Testis (tissue), 2 donors: ENCODE measurements at regions not wholly inside any gene's neighbourhood (a gene's known extent, or its start where the extent isn't known, plus 50 kb on each side); places are given as distances from the start of the nearest gene placed in this dataset.
"Not testable (repeated sequence)": the region's sequence is repeated elsewhere in the genome, so short reads cannot be mapped to it uniquely, and the experiment has no call there.

Source experiments
- DNase-seq: peaks from one replicate; pipeline ENCODE4 v3.0.0-alpha.2; 2019
- H3K27ac ChIP-seq, 2 donors: fragments of 200-600 bp; sonication (generic); one replicate each; pipeline ENCODE4 v1.5.1; 2019
- H3K27me3 ChIP-seq: fragments of 200-600 bp; sonication (generic); one replicate; pipeline ENCODE4 v1.5.1; 2019
- H3K36me3 ChIP-seq: fragments of 200-600 bp; sonication (generic); one replicate; pipeline ENCODE4 v1.5.1; 2017; ENCODE audit warnings: low read depth; ENCODE audit errors: missing control alignments
- H3K4me1 ChIP-seq: fragments of 200-600 bp; sonication (generic); one replicate; pipeline ENCODE4 v1.5.1; 2019
- H3K4me3 ChIP-seq, 2 donors: fragments of 200-600 bp; sonication (generic); one replicate each; pipeline ENCODE4 v1.5.1; 2017 to 2019
- H3K9me3 ChIP-seq: fragments of 200-600 bp; sonication (generic); one replicate; pipeline ENCODE4 v1.5.1; 2017
- WGBS, 2 donors: methylation state at CpG; one replicate each; pipeline ENCODE4 v1.1.5; 2018; 5-methylcytosine and 5-hydroxymethylcytosine counted together
- intact Hi-C: fragments of 100-400 bp; cut with DNase I; formaldehyde crosslinking; loops from one replicate; pipeline ENCODE4 v1.15.1; 2023; ENCODE audit warnings: low total_unique reads

DNA sequence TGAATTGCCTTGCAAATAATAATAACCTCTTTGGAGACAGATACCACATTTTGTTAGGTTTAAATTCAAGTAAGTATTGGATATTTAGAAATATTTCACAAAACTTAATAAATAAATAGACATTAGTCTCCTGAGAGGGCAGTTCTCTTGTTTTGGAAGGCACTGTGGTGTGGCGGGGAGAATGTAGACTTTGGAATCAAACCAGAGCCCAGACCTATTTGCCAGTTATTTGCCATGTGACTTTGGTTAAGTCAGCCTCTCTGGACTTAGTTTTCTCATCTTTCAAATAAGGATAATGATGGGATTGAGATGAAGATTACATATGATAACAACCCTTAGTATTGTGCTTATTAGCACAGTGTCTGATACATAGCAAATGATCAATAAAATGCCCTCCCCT, 1835.6 kb downstream of the KHDRBS2 start:
- H3K27ac ChIP-seq, H3K36me3 ChIP-seq, H3K4me3 ChIP-seq, intact Hi-C loops, H3K4me1 ChIP-seq, DNase-seq, H3K27me3 ChIP-seq, H3K9me3 ChIP-seq: not testable (repeated sequence)
- WGBS, 2 donors: 93 to 100% methylated on average over 1 of the region's 1 CpG

DNA sequence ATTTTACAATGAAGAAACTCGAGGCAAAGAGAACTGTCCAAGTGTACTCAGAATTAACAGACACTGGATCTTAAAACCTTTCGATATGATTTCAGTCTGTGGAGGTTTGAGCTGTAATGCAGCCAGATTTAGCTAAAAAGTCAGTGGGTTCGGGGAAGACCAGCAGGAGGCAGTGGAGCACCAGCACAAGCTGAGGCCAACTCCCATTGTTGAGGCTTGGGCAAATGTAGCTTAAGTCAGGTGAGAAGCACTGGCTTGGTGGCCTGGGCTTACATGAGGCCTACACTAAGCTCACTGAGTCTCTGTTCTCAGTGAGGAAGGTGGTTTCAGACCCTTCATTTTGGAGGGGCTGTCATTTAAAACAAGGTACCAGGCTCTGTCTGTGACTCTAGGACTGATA, 1841.5 kb downstream of the KHDRBS2 start:
- H3K9me3 ChIP-seq, H3K4me1 ChIP-seq, H3K36me3 ChIP-seq, H3K4me3 ChIP-seq, H3K27me3 ChIP-seq, DNase-seq, intact Hi-C loops, H3K27ac ChIP-seq: not testable (repeated sequence)
- WGBS, 2 donors: 60 to 88% methylated on average over 1 to 3 of the region's 3 CpGs

GRCh38 chr6:60439709-60440108, 1846.3 kb downstream of the KHDRBS2 start:
- H3K4me1 ChIP-seq, H3K27ac ChIP-seq, H3K9me3 ChIP-seq, DNase-seq, H3K36me3 ChIP-seq, H3K27me3 ChIP-seq, intact Hi-C loops, H3K4me3 ChIP-seq: not testable (repeated sequence)
- 86 to 93% methylated on average over 3 of the region's 3 CpGs for WGBS, 2 donors

DNA sequence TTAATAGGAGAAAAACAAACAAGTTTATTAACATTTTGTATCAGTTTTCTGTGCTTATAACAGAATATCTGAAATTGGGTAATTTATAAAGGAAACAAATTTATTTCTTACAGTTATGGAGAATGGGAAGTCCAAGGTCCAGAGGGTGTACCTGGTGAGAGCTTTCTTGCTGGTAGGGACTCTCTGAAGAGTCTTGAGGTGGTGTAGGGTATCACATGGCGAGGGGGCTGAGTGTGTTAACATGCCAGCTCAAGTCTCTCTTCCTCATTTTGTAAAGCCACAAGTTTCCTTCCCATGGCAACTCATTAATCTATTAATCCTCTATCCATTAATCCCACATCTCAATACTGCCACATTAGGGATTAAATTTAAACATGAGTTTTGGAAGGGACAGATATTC, 1863.3 kb downstream of the KHDRBS2 start:
- H3K4me3 ChIP-seq, DNase-seq, H3K27me3 ChIP-seq, H3K4me1 ChIP-seq, H3K27ac ChIP-seq, intact Hi-C loops, H3K36me3 ChIP-seq, H3K9me3 ChIP-seq: not testable (repeated sequence)
- no CpG with 5 or more reads among the region's 1 CpG for WGBS, 2 donors

DNA sequence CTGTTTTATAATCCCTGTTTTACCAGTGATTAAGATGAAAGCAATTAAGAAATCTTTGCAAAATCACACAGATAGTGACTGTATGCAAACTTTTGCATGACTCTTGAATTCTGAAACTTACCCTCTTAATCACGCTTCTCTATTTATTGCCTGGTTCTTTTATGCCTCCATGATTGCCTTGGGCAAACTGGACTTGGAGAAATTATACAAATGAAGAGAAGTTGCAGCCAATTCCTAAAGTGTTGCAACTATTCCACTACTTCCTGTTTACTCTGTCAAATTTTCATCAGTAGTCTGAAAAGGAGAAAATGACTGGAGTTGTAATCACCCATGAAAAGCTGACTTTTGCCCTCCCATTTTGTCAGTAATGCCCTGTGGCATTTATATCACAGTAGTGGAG, 1869.9 kb downstream of the KHDRBS2 start:
- H3K4me3 ChIP-seq, DNase-seq, H3K9me3 ChIP-seq, H3K4me1 ChIP-seq, intact Hi-C loops, H3K36me3 ChIP-seq, H3K27ac ChIP-seq, H3K27me3 ChIP-seq: not testable (repeated sequence)
- WGBS, 2 donors: 57 to 92% methylated on average over 1 of the region's 1 CpG

DNA sequence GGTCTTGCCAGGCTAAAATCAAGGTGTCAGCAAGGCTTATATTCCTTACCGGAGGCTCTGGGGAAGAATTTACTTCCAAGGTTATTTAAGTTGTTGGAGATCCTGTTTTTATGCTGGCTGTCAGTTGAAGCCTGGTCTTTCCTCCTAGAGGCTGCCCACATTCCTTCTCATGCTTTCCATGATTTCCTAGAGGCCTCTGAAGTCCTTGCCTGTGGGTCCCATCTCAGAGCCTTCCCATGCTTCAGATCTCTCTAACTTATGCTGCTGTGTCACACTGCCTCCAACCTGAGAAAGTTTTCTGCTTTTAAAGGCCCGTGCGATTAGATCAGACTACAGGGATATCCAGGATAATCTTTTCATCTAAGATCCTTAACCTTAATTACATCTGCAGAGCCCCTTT, 1877.3 kb downstream of the KHDRBS2 start:
- H3K27ac ChIP-seq, intact Hi-C loops, H3K9me3 ChIP-seq, H3K4me3 ChIP-seq, H3K27me3 ChIP-seq, DNase-seq, H3K36me3 ChIP-seq, H3K4me1 ChIP-seq: not testable (repeated sequence)
- 80 to 100% methylated on average over 2 to 3 of the region's 3 CpGs for WGBS, 2 donors

DNA sequence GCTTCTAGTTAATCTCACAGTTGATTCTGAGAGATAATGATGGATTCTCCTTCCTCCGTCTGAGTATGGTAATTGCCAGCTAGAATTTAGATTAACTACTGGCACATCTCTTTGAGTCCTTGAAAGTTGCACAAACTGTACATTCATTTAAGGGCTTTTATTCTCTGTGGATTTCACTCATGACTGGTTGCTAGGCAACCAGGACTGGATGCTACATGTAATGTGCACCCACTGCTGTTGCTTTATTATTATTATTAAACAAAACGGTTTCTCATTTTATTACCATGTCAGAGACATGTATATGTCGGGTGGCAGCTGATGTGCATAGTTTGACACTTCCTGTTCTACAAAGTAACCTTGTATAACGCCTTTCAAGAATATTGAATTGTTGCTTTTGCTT, 1882.8 kb downstream of the KHDRBS2 start:
- H3K27ac ChIP-seq, H3K4me3 ChIP-seq, DNase-seq, intact Hi-C loops, H3K36me3 ChIP-seq, H3K4me1 ChIP-seq, H3K9me3 ChIP-seq, H3K27me3 ChIP-seq: not testable (repeated sequence)
- WGBS, 2 donors: 34 to 44% methylated on average over 4 of the region's 4 CpGs

- H3K27me3 ChIP-seq, H3K27ac ChIP-seq, H3K4me1 ChIP-seq, H3K4me3 ChIP-seq, DNase-seq, H3K9me3 ChIP-seq, H3K36me3 ChIP-seq, intact Hi-C loops: not testable (repeated sequence)
- 95 to 97% methylated on average over 3 of the region's 3 CpGs for whole genome bisulfite sequencing, 2 donors
Observed at GRCh38 chr6:60402490-60402889, 1883.5 kb downstream of the KHDRBS2 start.

GRCh38 chr6:60395261-60395660, 1890.8 kb downstream of the KHDRBS2 start:
- H3K9me3 ChIP-seq, H3K36me3 ChIP-seq, intact Hi-C loops, DNase-seq, H3K27me3 ChIP-seq, H3K4me3 ChIP-seq, H3K27ac ChIP-seq, H3K4me1 ChIP-seq: not testable (repeated sequence)
- WGBS, 2 donors: 89 to 92% methylated on average over 1 to 2 of the region's 7 CpGs

GRCh38 chr6:60392969-60393368, 1893.1 kb downstream of the KHDRBS2 start:
- H3K36me3 ChIP-seq, H3K9me3 ChIP-seq, H3K27me3 ChIP-seq, H3K27ac ChIP-seq, DNase-seq, intact Hi-C loops, H3K4me1 ChIP-seq, H3K4me3 ChIP-seq: not testable (repeated sequence)
- WGBS, 2 donors: 80 to 91% methylated on average over 4 of the region's 4 CpGs

GRCh38 chr6:60389094-60389493, 1896.9 kb downstream of the KHDRBS2 start:
- H3K4me1 ChIP-seq, H3K27me3 ChIP-seq, H3K9me3 ChIP-seq, H3K36me3 ChIP-seq, H3K4me3 ChIP-seq, intact Hi-C loops, DNase-seq, H3K27ac ChIP-seq: not testable (repeated sequence)
- WGBS, 2 donors: 87 to 94% methylated on average over 3 of the region's 3 CpGs

- H3K4me3 ChIP-seq, H3K36me3 ChIP-seq, H3K27me3 ChIP-seq, H3K9me3 ChIP-seq, DNase-seq, intact Hi-C loops, H3K4me1 ChIP-seq, H3K27ac ChIP-seq: not testable (repeated sequence)
- WGBS, 2 donors: 81 to 90% methylated on average over 5 to 6 of the region's 6 CpGs
Observed at GRCh38 chr6:60384614-60385013, 1901.4 kb downstream of the KHDRBS2 start.

GRCh38 chr6:60382771-60383170, 1903.3 kb downstream of the KHDRBS2 start:
- WGBS, 2 donors: 49 to 55% methylated on average over 5 of the region's 5 CpGs
- H3K36me3 ChIP-seq, DNase-seq, H3K4me3 ChIP-seq, H3K27ac ChIP-seq, H3K4me1 ChIP-seq, H3K27me3 ChIP-seq, intact Hi-C loops, H3K9me3 ChIP-seq: not testable (repeated sequence)
